CD4-positive, alpha-beta T cell treated with Interleukin-15 for 1 hour (primary cell): ENCODE measurements at regions not wholly inside any gene's neighbourhood (a gene's known extent, or its start where the extent isn't known, plus 50 kb on each side); places are given as distances from the start of the nearest gene placed in this dataset.
"Not testable (repeated sequence)": the region's sequence is repeated elsewhere in the genome, so short reads cannot be mapped to it uniquely, and the experiment has no call there.

ENCODE experiments used
- DNase-seq: peaks from one replicate; pipeline ENCODE4 v3.0.0-alpha.2; 2020

DNA sequence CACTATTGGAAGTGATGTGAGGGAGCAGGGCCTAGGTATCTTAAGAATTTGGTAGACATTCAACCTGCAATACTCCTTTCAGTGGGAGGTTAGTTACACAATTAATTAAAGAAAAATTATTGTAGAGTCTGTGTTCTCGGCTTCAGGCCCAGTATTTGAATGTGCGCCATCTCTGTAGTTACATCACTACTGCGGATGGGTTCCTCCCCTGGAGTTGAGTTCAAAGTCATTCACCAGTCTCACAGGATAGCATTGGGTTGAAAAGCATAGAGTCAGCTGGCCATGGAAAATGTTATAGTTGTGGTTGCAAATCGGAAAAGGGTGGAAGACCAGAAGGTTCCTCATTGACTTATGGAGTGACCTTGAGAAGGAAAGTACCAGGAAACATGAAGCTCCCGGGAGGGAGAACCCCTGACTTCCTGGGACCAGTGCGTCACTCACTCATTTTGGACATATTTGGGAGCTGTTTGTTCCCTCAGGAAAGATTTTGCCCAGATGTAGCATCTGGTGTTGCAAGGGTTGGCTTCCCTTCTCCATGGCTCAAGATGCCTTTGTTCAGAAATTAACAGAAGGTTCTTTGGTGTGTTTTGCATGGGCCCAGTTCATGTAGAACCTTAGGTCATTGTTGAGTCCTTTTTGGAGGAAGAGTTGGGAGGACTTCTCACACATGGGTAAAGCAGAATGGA lies 111.8 kb downstream of the SRGAP2 start:
- not testable (repeated sequence) for DNase-seq

DNA sequence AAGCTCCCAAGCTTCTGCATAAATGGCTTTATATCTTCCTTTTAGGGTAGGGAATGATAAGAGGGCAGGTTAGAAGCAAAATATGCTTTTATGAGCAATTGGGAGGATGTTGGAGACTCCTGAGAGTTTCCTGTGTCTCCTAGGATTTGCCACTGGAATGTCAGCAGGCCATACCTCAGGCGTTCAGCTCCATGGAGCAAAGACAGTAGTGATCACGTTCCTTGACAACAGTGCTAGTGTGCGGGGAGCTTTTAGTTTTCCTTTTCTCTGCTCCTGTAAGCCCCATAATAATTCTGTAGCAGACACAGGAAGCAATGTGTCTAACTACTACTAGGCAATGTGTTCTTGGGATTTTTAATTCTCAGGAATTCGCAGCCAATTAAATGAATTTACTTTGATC lies 113.6 kb downstream of the SRGAP2 start:
- DNase-seq: not testable (repeated sequence)

DNA sequence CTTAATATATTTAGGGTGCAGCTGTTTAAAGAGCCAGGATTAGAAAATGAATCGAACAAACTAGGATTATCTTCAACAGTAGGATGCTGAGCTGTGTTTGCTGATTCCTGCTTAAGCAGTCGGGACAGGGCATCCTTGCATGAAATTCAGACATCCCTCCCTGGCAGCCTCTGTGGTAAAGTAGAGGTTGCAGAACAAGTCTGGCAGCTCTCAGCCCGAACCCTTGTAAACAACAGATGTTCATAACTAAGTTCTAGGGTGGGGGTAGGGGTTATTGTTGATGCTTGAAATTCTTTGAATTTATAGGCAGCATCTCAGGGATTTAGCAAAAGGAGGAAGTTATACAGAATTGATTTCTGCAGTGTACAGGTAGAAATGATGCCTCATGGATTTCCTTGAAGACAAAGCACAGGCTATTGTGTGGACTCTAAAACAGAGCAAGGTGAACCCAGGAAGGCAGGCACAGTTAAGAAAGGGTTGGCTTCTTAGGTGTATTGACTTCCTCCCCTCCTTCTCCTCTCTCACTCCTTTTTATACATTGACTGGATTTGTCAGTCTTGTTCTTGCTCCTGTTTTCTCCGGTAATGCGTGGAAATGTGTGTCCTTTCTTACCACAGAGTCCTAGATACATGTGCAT lies 114.7 kb downstream of the SRGAP2 start:
- not testable (repeated sequence) for DNase-seq

DNA sequence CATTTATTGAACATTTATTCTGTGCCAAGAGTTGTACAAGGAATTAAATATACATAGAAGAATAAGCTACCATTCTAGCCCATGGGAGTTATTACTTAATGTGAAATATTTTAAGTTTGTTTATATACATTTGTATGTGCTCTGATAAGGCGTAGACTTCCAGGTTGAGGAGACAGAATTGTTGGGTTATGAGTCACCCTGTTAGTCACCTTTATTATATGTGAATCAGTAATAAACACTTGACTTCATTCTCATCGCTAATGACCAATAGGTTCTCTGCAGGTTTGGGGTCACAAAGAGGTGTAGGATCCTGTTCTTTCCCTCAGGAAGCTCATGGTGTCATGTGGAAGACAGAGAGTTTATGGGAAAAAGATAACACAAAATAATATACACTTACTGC lies 116.9 kb downstream of the SRGAP2 start:
- DNase-seq: not testable (repeated sequence)

GRCh38 chr1:206326159-206326939 lies 123.0 kb downstream of the SRGAP2 start:
- not testable (repeated sequence) for DNase-seq

- not testable (repeated sequence) for DNase-seq
Observed at GRCh38 chr1:206331597-206331996, 128.3 kb downstream of the SRGAP2 start.

DNA sequence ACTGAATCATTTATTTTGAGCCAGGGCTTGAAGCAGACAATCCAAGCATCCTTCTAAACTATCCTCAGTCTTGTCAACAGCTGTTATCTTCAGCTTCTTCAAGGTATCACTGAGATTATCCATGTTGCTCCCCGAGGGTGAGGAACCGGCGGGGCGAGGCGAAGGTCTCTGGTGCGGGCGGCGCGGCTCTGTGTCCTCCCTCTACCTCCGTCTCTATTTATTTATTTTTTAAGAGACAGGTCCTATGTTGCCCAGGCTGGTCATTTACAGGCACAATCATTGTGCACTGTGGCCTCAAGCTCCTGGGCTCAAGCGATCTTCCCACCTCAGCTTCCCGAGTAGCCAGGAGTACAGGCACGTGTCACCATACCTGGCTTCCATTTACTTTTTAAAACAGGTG lies 130.0 kb downstream of the SRGAP2 start:
- not testable (repeated sequence) for DNase-seq

GRCh38 chr1:206333897-206334296 lies 130.6 kb downstream of the SRGAP2 start:
- not testable (repeated sequence) for DNase-seq

DNA sequence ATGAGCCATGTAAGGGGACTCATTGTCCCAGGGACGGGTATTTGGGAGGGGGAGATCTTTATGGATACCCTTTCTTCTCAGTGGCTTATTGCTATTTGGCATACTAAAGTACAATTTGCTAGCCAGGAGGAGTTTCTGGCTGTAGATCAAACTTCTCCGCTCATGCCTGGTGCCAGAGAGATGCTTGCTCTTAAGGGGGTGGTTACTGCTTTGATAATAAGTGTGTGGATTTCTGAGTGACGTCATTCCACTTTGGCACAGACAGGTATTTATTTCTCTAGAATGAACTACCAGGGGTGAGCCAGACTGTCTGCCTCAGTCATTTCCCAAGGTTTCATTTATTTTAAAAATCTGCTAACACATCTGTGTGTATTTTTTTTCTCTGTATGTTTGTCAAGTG lies 131.1 kb downstream of the SRGAP2 start:
- DNase-seq: not testable (repeated sequence)

DNA sequence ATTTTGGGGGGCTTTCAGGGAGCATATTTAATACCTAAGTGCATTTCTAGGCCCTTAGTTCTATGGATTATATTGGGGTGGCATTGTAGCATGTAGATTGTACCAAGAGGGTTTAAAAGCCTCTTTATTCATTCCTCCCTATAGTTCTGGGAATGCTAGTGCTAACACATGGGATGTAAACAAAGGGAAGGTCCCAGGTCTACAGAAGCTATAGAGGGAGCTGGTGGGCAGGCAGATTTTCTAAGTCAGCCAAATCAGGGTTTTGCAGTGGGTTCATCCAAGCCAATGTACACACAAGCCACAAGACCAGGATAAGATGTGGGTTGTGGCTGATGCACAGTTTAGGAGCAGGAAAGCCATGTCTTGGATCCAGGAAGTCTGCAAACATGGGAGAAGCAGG lies 131.8 kb downstream of the SRGAP2 start:
- not testable (repeated sequence) for DNase-seq

- not testable (repeated sequence) for DNase-seq
Observed at GRCh38 chr1:206335875-206336846, 132.8 kb downstream of the SRGAP2 start.

DNA sequence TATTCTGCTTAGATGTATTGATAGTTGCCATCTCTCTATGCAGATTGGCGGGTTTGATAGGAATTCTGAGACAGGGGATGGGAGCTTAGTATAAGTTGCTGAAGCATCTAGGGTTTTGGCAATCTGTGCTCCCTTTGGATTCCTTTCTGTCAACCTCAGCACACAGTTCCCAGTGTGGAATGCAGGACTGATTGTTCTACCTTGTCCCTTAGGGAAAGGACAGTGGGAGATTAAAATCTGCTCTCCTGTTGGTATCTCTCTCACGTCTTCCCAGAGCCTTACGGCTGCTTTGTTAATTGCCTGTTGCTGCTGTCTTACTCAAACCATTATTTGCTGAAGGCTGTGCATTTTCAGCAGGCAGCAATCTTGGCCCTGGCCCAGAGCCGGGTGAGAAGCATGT lies 133.3 kb upstream of the IKBKE start:
- DNase-seq: not testable (repeated sequence)

GRCh38 chr1:206350493-206351275 lies 119.6 kb upstream of the IKBKE start:
- not testable (repeated sequence) for DNase-seq

GRCh38 chr1:206351276-206352052 lies 118.8 kb upstream of the IKBKE start:
- DNase-seq: not testable (repeated sequence)

- not testable (repeated sequence) for DNase-seq
Observed at GRCh38 chr1:206356310-206356709, 114.0 kb upstream of the IKBKE start.

GRCh38 chr1:206357962-206358361 lies 112.3 kb upstream of the IKBKE start:
- peak; percentile 51 for DNase-seq

DNA sequence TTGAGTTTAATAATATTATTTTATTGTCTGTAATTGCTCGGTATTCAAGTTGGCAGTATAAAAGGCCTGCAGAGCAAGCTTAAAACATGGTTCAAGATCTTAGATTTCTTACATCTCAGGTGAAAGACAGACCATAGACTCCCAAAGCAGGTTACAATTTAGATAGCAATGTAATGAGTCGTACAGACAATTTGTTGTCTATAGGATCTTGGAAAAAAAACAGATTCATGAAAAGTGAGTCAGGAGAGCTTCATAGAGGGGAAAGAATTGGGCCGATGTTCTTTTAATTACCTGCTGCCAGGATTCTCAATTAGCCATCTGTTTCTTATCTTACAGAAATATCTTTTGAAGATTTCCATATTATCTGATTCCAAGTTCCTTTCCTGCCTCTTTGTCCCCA lies 111.5 kb upstream of the IKBKE start:
- not testable (repeated sequence) for DNase-seq

DNA sequence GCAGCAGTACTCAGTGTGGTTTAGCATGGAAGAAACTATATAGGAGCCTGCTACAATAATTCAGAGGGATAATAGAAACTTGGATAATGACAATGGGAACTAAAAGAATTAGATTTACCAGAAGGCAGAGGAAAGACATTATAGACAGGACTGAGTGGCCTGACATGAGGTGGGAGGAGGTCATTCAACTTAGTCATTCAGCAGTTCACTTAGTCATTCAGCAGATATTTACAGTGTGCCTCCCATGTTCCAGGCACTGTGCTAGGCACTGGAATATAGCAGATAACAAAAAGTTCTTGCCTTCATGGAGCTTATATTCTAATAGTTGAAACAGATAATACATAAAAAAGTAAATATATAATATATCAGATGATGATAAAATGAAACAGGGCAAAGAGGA lies 110.9 kb upstream of the IKBKE start:
- DNase-seq: not testable (repeated sequence)

GRCh38 chr1:206361978-206362543 lies 108.2 kb upstream of the IKBKE start:
- DNase-seq: not testable (repeated sequence)

DNA sequence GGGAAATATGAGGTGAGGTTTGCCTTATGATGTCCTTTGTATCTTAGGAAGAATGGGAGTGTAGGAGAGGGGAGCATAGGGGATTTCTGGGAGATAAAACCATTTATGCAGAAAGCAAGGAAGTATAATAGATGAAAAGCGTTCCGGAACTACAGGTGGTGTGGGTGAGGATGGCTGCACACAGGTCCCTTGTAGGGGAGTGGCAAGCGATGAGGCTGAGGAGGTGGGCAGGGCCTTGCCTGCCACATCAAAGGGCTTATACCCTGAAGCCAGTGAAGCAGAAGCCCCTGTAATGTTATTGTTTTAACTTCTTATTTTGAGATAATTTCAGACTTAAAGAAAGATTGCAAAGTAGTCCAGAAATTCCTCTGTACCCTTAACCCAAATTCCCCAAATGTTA lies 107.3 kb upstream of the IKBKE start:
- not testable (repeated sequence) for DNase-seq
